Left lung (tissue), 4 donors: ENCODE measurements at regions not wholly inside any gene's neighbourhood (a gene's known extent, or its start where the extent isn't known, plus 50 kb on each side); places are given as distances from the start of the nearest gene placed in this dataset.

Source experiments
- ATAC-seq: fragments of 200-7000 bp; cut with Tn5 transposase; one replicate; pipeline ENCODE4 v1.9.1; 2020; ENCODE audit warnings: moderate library complexity
- DNase-seq, 4 donors: peaks; one replicate each; pipeline ENCODE4 v3.0.0-alpha.2; 2013 to 2020
- H3K27ac ChIP-seq, 2 donors: fragments of 200-600 bp; sonication (generic) in 1 of 2; one replicate each; pipeline versions ENCODE4 v1.5.0 to v1.8.0; 2020 to 2021
- H3K27me3 ChIP-seq, 2 donors: fragments of 200-600 bp; sonication (generic) in 1 of 2; one replicate each; pipeline versions ENCODE4 v1.5.0 to v1.8.0; 2020 to 2021
- H3K36me3 ChIP-seq, 2 donors: fragments of 200-600 bp; sonication (generic) in 1 of 2; one replicate each; pipeline versions ENCODE4 v1.5.0 to v1.8.0; 2020 to 2021
- H3K4me1 ChIP-seq, 2 donors: fragments of 200-600 bp; one replicate each; pipeline ENCODE4 v1.8.0; 2021
- H3K4me3 ChIP-seq, 2 donors: fragments of 200-600 bp; sonication (generic) in 1 of 2; one replicate each; pipeline versions ENCODE4 v1.5.0 to v1.8.0; 2020 to 2021; ENCODE audit warnings: mild to moderate bottlenecking in 1 of 2
- H3K9me3 ChIP-seq, 2 donors: fragments of 200-600 bp; sonication (generic) in 1 of 2; one replicate each; pipeline versions ENCODE4 v1.5.0 to v1.8.0; 2020 to 2021
- intact Hi-C, 2 donors: fragments of 100-400 bp; cut with DNase I; formaldehyde crosslinking; loops; one replicate each; pipeline versions ENCODE4 v1.11.2 to v1.14.2; 2022
- TF ChIP-seq, protein P1 (sequence below), 2 donors: fragments of 200-600 bp; sonication (generic) in 1 of 2; IDR thresholded peaks; one replicate each; pipeline versions ENCODE4 v1.5.0 to v1.8.0; 2021; ENCODE audit warnings: antibody characterized with exemption in 2 of 2
- donor health status: DM: no; HTN: yes; CAD: no.
- donor health status: DM: no; HTN: no; CAD: no.

DNA sequence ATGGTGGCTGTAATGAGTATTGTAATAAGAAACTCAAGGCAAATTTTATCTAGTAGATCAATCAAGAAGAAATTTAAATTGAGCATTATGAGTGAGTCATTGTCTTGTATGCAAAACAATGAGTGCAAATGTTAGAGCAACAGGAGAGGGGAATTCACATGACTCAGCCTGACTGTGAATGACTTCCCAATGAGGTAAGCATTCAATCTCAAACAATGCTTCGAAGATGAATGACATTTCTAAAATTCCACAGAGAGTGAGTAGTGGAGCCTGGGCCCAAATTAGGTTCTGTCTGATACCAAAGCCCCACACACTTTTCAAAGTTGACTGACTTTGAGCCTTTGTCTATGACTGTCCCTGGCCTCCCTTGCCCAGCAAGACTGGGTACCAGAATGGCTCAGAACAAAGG lies 738.0 kb downstream of the PTPRU start:
- TF ChIP-seq, protein P1, sequence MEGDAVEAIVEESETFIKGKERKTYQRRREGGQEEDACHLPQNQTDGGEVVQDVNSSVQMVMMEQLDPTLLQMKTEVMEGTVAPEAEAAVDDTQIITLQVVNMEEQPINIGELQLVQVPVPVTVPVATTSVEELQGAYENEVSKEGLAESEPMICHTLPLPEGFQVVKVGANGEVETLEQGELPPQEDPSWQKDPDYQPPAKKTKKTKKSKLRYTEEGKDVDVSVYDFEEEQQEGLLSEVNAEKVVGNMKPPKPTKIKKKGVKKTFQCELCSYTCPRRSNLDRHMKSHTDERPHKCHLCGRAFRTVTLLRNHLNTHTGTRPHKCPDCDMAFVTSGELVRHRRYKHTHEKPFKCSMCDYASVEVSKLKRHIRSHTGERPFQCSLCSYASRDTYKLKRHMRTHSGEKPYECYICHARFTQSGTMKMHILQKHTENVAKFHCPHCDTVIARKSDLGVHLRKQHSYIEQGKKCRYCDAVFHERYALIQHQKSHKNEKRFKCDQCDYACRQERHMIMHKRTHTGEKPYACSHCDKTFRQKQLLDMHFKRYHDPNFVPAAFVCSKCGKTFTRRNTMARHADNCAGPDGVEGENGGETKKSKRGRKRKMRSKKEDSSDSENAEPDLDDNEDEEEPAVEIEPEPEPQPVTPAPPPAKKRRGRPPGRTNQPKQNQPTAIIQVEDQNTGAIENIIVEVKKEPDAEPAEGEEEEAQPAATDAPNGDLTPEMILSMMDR (IDR thresholded peaks at IDR 0.05) = no peak
- Histone ChIP-seq H3K27me3 (peaks cover 0 to 30% of the 10 kb centered on the region in 2 donors), H3K4me3 (no peak overlapping the region), H3K36me3 (no peaks in the 10 kb centered on the region), H3K27ac (no peak overlapping the region), H3K9me3 (peaks cover 0 to 8% of the 10 kb centered on the region in 2 donors), H3K4me1 (no peaks in the 10 kb centered on the region)
- no peak for DNase-seq
- intact Hi-C loops = no loop called here
- no peak for ATAC-seq

DNA sequence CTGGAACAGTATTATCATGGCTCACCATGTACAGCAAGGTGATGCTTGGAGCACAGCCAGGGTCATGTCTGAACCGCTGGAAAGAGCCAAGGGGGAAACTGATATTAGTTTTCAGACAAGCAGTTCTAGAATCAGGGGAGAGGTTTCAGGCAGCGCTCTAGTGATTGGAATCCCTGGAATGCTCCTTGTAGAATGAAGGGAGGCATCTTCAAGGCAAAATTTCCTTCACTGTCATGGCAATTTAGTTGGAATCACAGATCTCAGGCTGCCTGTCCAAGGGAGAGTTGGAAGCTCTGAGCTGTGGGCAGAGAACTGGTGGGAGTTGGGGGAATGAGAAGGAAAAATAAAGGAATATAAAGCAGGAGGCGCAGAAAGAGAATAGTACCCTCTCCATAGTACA lies 737.1 kb downstream of the PTPRU start:
- Histone ChIP-seq H3K27me3 (peaks cover 0 to 30% of the 10 kb centered on the region in 2 donors), H3K9me3 (peaks cover 0 to 8% of the 10 kb centered on the region in 2 donors), H3K4me3 (no peak overlapping the region), H3K36me3 (no peaks in the 10 kb centered on the region), H3K27ac (no peak overlapping the region), H3K4me1 (no peaks in the 10 kb centered on the region)
- TF ChIP-seq, protein P1 (IDR thresholded peaks at IDR 0.05) = no peak
- ATAC-seq (no peak), DNase-seq (no peak)
- intact Hi-C loops = no loop called here

DNA sequence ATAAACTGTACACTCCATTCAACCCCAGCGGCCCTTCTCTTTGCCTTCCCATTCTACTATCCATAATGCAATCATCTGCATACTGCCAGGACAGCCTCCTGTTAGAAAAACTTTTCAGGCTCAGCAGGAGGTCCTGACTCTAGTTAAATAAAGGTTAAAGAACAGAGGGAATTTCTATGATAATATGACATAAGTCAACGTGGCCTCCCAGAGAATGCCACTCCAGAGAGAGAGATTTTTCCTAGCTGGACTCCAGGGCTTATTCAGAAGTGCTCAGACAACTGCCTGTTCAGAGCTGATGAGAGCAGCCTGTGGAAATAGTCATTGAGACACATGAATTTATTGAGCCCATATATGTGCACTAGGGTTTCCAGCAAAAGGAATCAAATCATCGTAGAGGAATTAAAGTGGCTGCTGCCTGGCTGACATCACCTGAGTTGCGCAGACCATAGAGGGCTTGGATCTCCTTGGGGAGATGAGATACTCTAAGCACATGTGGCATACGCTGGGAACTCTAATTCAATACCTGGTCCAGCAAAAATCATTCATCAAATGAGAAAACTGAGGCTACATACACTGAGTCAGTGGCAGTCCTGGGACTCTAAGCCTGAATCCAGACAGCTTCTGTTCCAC lies 736.2 kb downstream of the PTPRU start:
- ATAC-seq (no peak), DNase-seq (no peak)
- H3K9me3 ChIP-seq = peaks cover 0 to 3% of the 10 kb centered on the region in 2 donors
- H3K36me3 ChIP-seq = no peaks in the 10 kb centered on the region
- H3K4me1 ChIP-seq = no peaks in the 10 kb centered on the region
- no peak overlapping the region for H3K4me3 ChIP-seq
- H3K27me3 ChIP-seq = peaks cover 0 to 37% of the 10 kb centered on the region in 2 donors
- TF ChIP-seq, protein P1 (IDR thresholded peaks at IDR 0.05) = no peak
- intact Hi-C loops = no loop called here
- no peak overlapping the region for H3K27ac ChIP-seq

DNA sequence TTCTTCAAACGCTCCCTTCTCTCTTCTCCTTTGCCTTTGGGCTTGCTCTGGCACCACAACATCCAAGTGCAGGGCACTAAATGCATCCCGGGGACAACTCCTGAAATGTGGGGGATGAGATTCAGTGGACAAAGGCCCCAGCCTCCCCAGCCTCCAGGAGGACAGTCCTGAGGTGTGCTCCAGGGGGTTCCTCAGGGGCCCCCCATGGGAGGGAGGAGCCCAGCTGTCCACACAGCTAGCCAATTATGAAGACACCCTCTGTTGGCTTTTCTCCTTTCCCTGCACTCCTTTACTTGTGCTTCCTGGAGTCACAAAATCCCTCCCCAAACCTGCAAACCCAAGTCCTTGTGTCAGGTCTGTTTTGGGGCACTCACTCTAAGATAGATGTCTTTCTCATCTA lies 735.4 kb downstream of the PTPRU start:
- H3K4me1 ChIP-seq = no peaks in the 10 kb centered on the region
- ATAC-seq (no peak), DNase-seq (no peak)
- H3K36me3 ChIP-seq = no peaks in the 10 kb centered on the region
- peaks cover 0 to 44% of the 10 kb centered on the region in 2 donors for H3K27me3 ChIP-seq
- intact Hi-C loops = no loop called here
- no peak overlapping the region for H3K27ac ChIP-seq
- H3K9me3 ChIP-seq = no peaks in the 10 kb centered on the region
- TF ChIP-seq, protein P1 (IDR thresholded peaks at IDR 0.05) = no peak
- H3K4me3 ChIP-seq = no peak overlapping the region

DNA sequence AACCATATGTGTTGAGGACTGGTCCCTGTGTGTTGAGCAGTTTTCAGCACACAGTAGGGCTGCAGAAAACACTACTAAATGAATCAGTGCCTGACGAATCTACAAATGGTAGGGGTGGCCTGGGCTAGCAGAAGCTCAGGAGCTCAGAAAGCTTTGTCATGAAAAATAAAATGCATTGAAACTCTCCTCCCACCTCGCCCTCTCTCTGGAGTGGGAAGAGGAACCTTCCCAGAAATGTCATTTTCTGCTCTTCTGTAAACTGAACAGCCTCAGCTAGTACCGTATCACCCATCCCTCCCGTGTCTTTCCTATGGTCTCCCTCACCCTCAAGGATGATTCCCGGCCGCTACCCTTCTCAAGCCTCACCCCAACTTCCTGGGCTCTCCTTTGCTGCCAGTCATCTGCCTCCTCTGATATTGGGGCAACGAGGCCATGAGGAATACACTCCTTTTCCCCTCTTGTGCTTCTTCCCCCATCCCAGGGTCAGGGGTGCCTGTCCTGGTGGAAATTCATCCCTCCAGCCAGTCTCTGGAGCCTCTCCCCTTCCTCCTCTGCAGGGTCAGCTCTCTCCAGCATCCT lies 734.5 kb downstream of the PTPRU start:
- TF ChIP-seq, protein P1 (IDR thresholded peaks at IDR 0.05) = no peak
- DNase-seq (no peak), ATAC-seq (no peak)
- Histone ChIP-seq H3K36me3 (no peaks in the 10 kb centered on the region), H3K9me3 (no peaks in the 10 kb centered on the region), H3K4me3 (no peak overlapping the region), H3K4me1 (no peaks in the 10 kb centered on the region), H3K27ac (no peak overlapping the region), H3K27me3 (peaks cover 0 to 51% of the 10 kb centered on the region in 2 donors)
- intact Hi-C loops = no loop called here
